GM12892 (cell line): ENCODE measurements at regions not wholly inside any gene's neighbourhood (a gene's known extent, or its start where the extent isn't known, plus 50 kb on each side); places are given as distances from the start of the nearest gene placed in this dataset.

Source experiments
- POLR2A ChIP-seq: IDR thresholded peaks from 2 replicates; pipeline ENCODE4 v1.6.1; 2011; ENCODE audit warnings: low read depth, low read length, control low read depth
- POLR2AphosphoS5 ChIP-seq: IDR thresholded peaks from 2 replicates; pipeline ENCODE4 v1.6.1; 2011; ENCODE audit warnings: low read depth, low read length, control low read depth
- TAF1 ChIP-seq: IDR thresholded peaks from 2 replicates; pipeline ENCODE4 v1.6.1; 2011; ENCODE audit warnings: low read depth, mild to moderate bottlenecking, control low read depth, low read length, borderline replicate concordance

GRCh38 chr5:4734348-4734747, 405.8 kb upstream of the ADAMTS16 start:
- TF ChIP-seq TAF1 (no peak), POLR2A (no peak), POLR2AphosphoS5 (no peak)
